ENCODE measurements at regions not wholly inside any gene's neighbourhood (a gene's known extent, or its start where the extent isn't known, plus 50 kb on each side); places are given as distances from the start of the nearest gene placed in this dataset.

GRCh38 chr18:60880184-60880583, 453.0 kb upstream of the CDH20 start:
- POLR2A ChIA-PET = no interaction called here
- DNase-seq (ENCODE audit: low read depth in 1 of 2, low spot score in 1 of 2) = no peak
- ATAC-seq = no peak
- no peak for FAIRE-seq
- CTCF ChIA-PET = no interaction called here
- H3K4me2 ChIP-seq = no peak overlapping the region
- H3K4me3 ChIP-seq = no peak overlapping the region
- H3K27ac ChIP-seq = no peak overlapping the region
- H3K4me1 ChIP-seq = no peaks in the 10 kb centered on the region
- TF ChIP-seq HEYL (CRISPR knock-in tag; IDR thresholded peaks at IDR 0.05) = no peak
- TF ChIP-seq POLR2A (IDR thresholded peaks at IDR 0.05; ENCODE audit: low read length) = no peak
- no peak for TF ChIP-seq HOXB5 (CRISPR knock-in tag; IDR thresholded peaks at IDR 0.05)
- TF ChIP-seq EP300 (IDR thresholded peaks at IDR 0.05) = no peak
- no peak for TF ChIP-seq EHF (CRISPR knock-in tag; IDR thresholded peaks at IDR 0.05)
- TF ChIP-seq RCOR1 (IDR thresholded peaks at IDR 0.05; ENCODE audit: low read depth, low read length) = no peak
- TF ChIP-seq RNF2 (IDR thresholded peaks at IDR 0.05; ENCODE audit: borderline replicate concordance, low read depth) = no peak
- TF ChIP-seq JUNB (IDR thresholded peaks at IDR 0.05) = no peak
- TF ChIP-seq NFE2L2 (conservative IDR thresholded peaks at IDR 0.05; ENCODE audit: low read length) = no peak
- TF ChIP-seq NPAS2 (CRISPR knock-in tag; IDR thresholded peaks at IDR 0.05; ENCODE audit: borderline replicate concordance) = no peak
- TF ChIP-seq TP53 (CRISPR knock-in tag; IDR thresholded peaks at IDR 0.05) = no peak
- no peak for TF ChIP-seq JUN (IDR thresholded peaks at IDR 0.05)
- no peak for TF ChIP-seq ESRRA (IDR thresholded peaks at IDR 0.05; ENCODE audit: borderline replicate concordance, low read length)
- TF ChIP-seq SREBF2 (IDR thresholded peaks at IDR 0.05) = no peak
- no peak for TF ChIP-seq CHD2 (IDR thresholded peaks at IDR 0.05; ENCODE audit: low read length, partially characterized antibody)
- no peak for TF ChIP-seq GATA3 (IDR thresholded peaks at IDR 0.05; ENCODE audit: borderline replicate concordance)
- TF ChIP-seq BHLHE40 (IDR thresholded peaks at IDR 0.05; ENCODE audit: low read depth, low read length) = no peak
- no peak for TF ChIP-seq CTCF (IDR thresholded peaks at IDR 0.05)
- TF ChIP-seq FOSB (CRISPR knock-in tag; IDR thresholded peaks at IDR 0.05) = no peak
- WGBS (ENCODE audit: missing lambda C conversion rate) = 23% methylated on average over 2 of the region's 2 CpGs
- H3K9me3 ChIP-seq = no peaks in the 10 kb centered on the region

GRCh38 chr18:60883587-60883986, 449.6 kb upstream of the CDH20 start:
- ChIA-PET POLR2A (no interaction called here), CTCF (no interaction called here)
- H3K4me1 ChIP-seq = no peaks in the 10 kb centered on the region
- FAIRE-seq = no peak
- H3K4me3 ChIP-seq = no peak overlapping the region
- ATAC-seq = no peak
- no peak overlapping the region for H3K4me2 ChIP-seq
- H3K9me3 ChIP-seq = no peaks in the 10 kb centered on the region
- TF ChIP-seq CBX8 (IDR thresholded peaks at IDR 0.05) (no peak), JUN (IDR thresholded peaks at IDR 0.05) (no peak), ZSCAN20 (CRISPR knock-in tag; IDR thresholded peaks at IDR 0.05) (no peak), RFX5 (IDR thresholded peaks at IDR 0.05) (no peak), CEBPB (IDR thresholded peaks at IDR 0.05) (no peak), PHF8 (IDR thresholded peaks at IDR 0.05; ENCODE audit: borderline replicate concordance, low read depth) (no peak), POLR2AphosphoS2 (conservative IDR thresholded peaks at IDR 0.05; ENCODE audit: low read length) (no peak), MAFK (IDR thresholded peaks at IDR 0.05; ENCODE audit: partially characterized antibody) (no peak), KDM5A (IDR thresholded peaks at IDR 0.05) (no peak), NR3C1 (IDR thresholded peaks at IDR 0.05) (no peak), ZFP36 (IDR thresholded peaks at IDR 0.05; ENCODE audit: borderline replicate concordance, partially characterized antibody) (no peak), CTCF (IDR thresholded peaks at IDR 0.05) (no peak), SMC3 (IDR thresholded peaks at IDR 0.05) (no peak), RNF2 (IDR thresholded peaks at IDR 0.05; ENCODE audit: borderline replicate concordance, low read depth) (no peak), MAZ (IDR thresholded peaks at IDR 0.05; ENCODE audit: borderline replicate concordance, low read depth, low read length) (no peak), BHLHE40 (IDR thresholded peaks at IDR 0.05; ENCODE audit: low read depth, low read length) (no peak), HOXB5 (CRISPR knock-in tag; IDR thresholded peaks at IDR 0.05) (no peak), RARB (CRISPR knock-in tag; IDR thresholded peaks at IDR 0.05) (no peak), CHD2 (IDR thresholded peaks at IDR 0.05; ENCODE audit: low read length, partially characterized antibody) (no peak), FOSL2 (IDR thresholded peaks at IDR 0.05) (no peak), FOSL2 (CRISPR knock-in tag; IDR thresholded peaks at IDR 0.05) (no peak)
- no peak for DNase-seq (ENCODE audit: low read depth in 1 of 2, low spot score in 1 of 2)
- 33% methylated on average over 2 of the region's 2 CpGs for WGBS (ENCODE audit: missing lambda C conversion rate)
- H3K27ac ChIP-seq = no peak overlapping the region
